ENCODE measurements at regions not wholly inside any gene's neighbourhood (a gene's known extent, or its start where the extent isn't known, plus 50 kb on each side); places are given as distances from the start of the nearest gene placed in this dataset.

DNA sequence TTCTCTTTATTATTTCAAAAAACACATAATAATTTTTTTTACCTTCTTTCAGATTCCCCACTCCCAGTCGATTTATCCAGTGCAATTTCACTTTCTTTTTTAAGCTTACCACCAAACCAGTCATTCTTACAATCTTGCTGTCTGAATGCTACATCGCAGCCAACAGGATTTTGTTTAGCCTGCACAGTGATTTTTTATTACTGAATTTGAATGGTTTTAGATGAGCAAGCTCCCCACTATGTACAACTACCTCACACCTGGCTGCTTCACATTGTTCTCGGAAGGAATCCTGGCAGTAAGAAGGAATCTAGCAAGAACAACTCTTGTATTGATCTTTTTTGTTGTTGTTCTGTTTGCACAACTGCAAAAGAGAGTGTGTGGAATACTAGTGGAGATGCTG is 668.1 kb upstream of the WWC1 start:
- Histone ChIP-seq H3K36me3 (ENCODE audit: control insufficient read depth in 4 of 4, insufficient read depth in 3 of 4, low read depth in 1 of 4, low read length in 3 of 4) (no peaks in the 10 kb centered on the region), H3K4me3 (ENCODE audit: low read depth in 1 of 3, low read length in 3 of 3) (no peak overlapping the region), H3K9me3 (ENCODE audit: control insufficient read depth in 4 of 4, low read length in 3 of 4) (peaks cover 0 to 2% (median 0%) of the 10 kb centered on the region in 4 donors), H3K4me1 (ENCODE audit: control insufficient read depth in 4 of 4, insufficient read depth in 4 of 4, low read length in 3 of 4) (no peaks in the 10 kb centered on the region), H3K27ac (ENCODE audit: low read depth in 1 of 2, low read length in 2 of 2) (no peak overlapping the region), H3K9ac (ENCODE audit: low read depth in 1 of 2, low read length in 2 of 2) (no peak overlapping the region), H3K27me3 (ENCODE audit: control insufficient read depth in 4 of 4, insufficient read depth in 4 of 4, low read length in 3 of 4) (no peaks in the 10 kb centered on the region)
- DNase-seq (ENCODE audit: low spot score): no peak
- WGBS: 56% methylated on average over 3 of the region's 3 CpGs
- TF ChIP-seq EGR1 (IDR thresholded peaks at IDR 0.05; ENCODE audit: low read depth in 2 of 2) (no peak), RXRA (IDR thresholded peaks at IDR 0.05) (no peak)

DNA sequence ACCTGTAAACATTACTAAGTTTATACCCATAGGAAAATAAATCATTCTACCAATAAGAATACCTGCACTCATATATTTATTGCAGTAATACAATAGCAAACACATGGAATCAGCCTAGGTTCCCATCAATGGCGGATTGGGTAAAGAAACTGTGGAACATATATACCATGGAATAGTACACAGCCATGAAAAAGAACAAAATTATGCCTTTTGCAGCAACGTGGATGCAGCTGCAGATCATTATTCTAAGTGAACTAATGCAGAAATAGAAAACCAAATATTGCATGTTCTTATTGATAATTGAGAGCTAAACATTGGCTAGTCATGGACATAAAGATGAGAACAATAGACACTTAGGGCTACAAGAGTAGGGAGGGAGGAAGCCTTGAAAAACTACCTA is 667.4 kb upstream of the WWC1 start:
- no peak for DNase-seq (ENCODE audit: low spot score)
- WGBS: 52% methylated on average over 2 of the region's 2 CpGs
- Histone ChIP-seq H3K9ac (ENCODE audit: low read depth in 1 of 2, low read length in 2 of 2) (no peak overlapping the region), H3K4me3 (ENCODE audit: low read depth in 1 of 3, low read length in 3 of 3) (no peak overlapping the region), H3K9me3 (ENCODE audit: control insufficient read depth in 4 of 4, low read length in 3 of 4) (peaks cover 0 to 2% (median 0%) of the 10 kb centered on the region in 4 donors), H3K27ac (ENCODE audit: low read depth in 1 of 2, low read length in 2 of 2) (no peak overlapping the region), H3K36me3 (ENCODE audit: control insufficient read depth in 4 of 4, insufficient read depth in 3 of 4, low read depth in 1 of 4, low read length in 3 of 4) (no peaks in the 10 kb centered on the region), H3K27me3 (ENCODE audit: control insufficient read depth in 4 of 4, insufficient read depth in 4 of 4, low read length in 3 of 4) (no peaks in the 10 kb centered on the region), H3K4me1 (ENCODE audit: control insufficient read depth in 4 of 4, insufficient read depth in 4 of 4, low read length in 3 of 4) (no peaks in the 10 kb centered on the region)
- TF ChIP-seq NR2F2 (IDR thresholded peaks at IDR 0.05): no peak
- no peak for TF ChIP-seq GABPA (IDR thresholded peaks at IDR 0.05 in 1 of 2, conservative IDR thresholded peaks at IDR 0.05 in 1 of 2)
- TF ChIP-seq, protein P1, sequence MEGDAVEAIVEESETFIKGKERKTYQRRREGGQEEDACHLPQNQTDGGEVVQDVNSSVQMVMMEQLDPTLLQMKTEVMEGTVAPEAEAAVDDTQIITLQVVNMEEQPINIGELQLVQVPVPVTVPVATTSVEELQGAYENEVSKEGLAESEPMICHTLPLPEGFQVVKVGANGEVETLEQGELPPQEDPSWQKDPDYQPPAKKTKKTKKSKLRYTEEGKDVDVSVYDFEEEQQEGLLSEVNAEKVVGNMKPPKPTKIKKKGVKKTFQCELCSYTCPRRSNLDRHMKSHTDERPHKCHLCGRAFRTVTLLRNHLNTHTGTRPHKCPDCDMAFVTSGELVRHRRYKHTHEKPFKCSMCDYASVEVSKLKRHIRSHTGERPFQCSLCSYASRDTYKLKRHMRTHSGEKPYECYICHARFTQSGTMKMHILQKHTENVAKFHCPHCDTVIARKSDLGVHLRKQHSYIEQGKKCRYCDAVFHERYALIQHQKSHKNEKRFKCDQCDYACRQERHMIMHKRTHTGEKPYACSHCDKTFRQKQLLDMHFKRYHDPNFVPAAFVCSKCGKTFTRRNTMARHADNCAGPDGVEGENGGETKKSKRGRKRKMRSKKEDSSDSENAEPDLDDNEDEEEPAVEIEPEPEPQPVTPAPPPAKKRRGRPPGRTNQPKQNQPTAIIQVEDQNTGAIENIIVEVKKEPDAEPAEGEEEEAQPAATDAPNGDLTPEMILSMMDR (IDR thresholded peaks at IDR 0.05; ENCODE audit: low read depth, low read length, missing input control): no peak
- TF ChIP-seq, protein P2, sequence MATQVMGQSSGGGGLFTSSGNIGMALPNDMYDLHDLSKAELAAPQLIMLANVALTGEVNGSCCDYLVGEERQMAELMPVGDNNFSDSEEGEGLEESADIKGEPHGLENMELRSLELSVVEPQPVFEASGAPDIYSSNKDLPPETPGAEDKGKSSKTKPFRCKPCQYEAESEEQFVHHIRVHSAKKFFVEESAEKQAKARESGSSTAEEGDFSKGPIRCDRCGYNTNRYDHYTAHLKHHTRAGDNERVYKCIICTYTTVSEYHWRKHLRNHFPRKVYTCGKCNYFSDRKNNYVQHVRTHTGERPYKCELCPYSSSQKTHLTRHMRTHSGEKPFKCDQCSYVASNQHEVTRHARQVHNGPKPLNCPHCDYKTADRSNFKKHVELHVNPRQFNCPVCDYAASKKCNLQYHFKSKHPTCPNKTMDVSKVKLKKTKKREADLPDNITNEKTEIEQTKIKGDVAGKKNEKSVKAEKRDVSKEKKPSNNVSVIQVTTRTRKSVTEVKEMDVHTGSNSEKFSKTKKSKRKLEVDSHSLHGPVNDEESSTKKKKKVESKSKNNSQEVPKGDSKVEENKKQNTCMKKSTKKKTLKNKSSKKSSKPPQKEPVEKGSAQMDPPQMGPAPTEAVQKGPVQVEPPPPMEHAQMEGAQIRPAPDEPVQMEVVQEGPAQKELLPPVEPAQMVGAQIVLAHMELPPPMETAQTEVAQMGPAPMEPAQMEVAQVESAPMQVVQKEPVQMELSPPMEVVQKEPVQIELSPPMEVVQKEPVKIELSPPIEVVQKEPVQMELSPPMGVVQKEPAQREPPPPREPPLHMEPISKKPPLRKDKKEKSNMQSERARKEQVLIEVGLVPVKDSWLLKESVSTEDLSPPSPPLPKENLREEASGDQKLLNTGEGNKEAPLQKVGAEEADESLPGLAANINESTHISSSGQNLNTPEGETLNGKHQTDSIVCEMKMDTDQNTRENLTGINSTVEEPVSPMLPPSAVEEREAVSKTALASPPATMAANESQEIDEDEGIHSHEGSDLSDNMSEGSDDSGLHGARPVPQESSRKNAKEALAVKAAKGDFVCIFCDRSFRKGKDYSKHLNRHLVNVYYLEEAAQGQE (IDR thresholded peaks at IDR 0.05): no peak
- no peak for TF ChIP-seq TAF1 (conservative IDR thresholded peaks at IDR 0.05)
- TF ChIP-seq SP1 (IDR thresholded peaks at IDR 0.05): no peak
- no peak for TF ChIP-seq HNF4G (IDR thresholded peaks at IDR 0.05)
- TF ChIP-seq RAD21 (IDR thresholded peaks at IDR 0.05): no peak
- TF ChIP-seq, protein P3, sequence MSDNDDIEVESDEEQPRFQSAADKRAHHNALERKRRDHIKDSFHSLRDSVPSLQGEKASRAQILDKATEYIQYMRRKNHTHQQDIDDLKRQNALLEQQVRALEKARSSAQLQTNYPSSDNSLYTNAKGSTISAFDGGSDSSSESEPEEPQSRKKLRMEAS (IDR thresholded peaks at IDR 0.05): no peak
- TF ChIP-seq JUND (IDR thresholded peaks at IDR 0.05): no peak
- no peak for TF ChIP-seq RXRA (IDR thresholded peaks at IDR 0.05)
- TF ChIP-seq FOXA1 (IDR thresholded peaks at IDR 0.05): no peak

All from liver (tissue), 8 donors.